B cell (primary cell): ENCODE measurements at regions not wholly inside any gene's neighbourhood (a gene's known extent, or its start where the extent isn't known, plus 50 kb on each side); places are given as distances from the start of the nearest gene placed in this dataset.

Experiments used
- ATAC-seq: fragments of 200-7000 bp; cut with Tn5 transposase; one replicate; pipeline ENCODE4 v1.10.0; 2021; ENCODE audit warnings: low read depth, mild to moderate bottlenecking, moderate number of reproducible peaks, moderate library complexity
- CTCF ChIA-PET: fragments of 350-600 bp; sonication (Branson Sonifier 250); formaldehyde crosslinking; loops from one replicate; lab custom pipeline; 2021; ENCODE audit warnings: antibody characterized with exemption, inconsistent platforms; lab: Charles Lee
- POLR2A ChIA-PET: fragments of 350-600 bp; sonication (Branson Sonifier 250); formaldehyde crosslinking; loops from one replicate; lab custom pipeline; 2021; ENCODE audit warnings: antibody characterized with exemption; lab: Charles Lee
- DNase-seq: peaks from one replicate; pipeline ENCODE4 v3.0.0; 2013
- H2AFZ ChIP-seq: 2 replicates; pipeline ENCODE4 v1.6.1; 2012; ENCODE audit warnings: mild to moderate bottlenecking, low read depth, low read length; ENCODE audit not compliant: insufficient read depth, poor library complexity, severe bottlenecking
- H3K27ac ChIP-seq, 2 donors: 1 replicate in 1 of 2; 2 replicates in 1 of 2; pipeline ENCODE4 v1.5.1; 2012 to 2013; ENCODE audit warnings: low read length in 2 of 2, mild to moderate bottlenecking in 2 of 2, moderate library complexity in 1 of 2
- H3K27me3 ChIP-seq, 4 experiments: fragments of 200-600 bp in 1 of 4; sonication (generic) in 1 of 4; replicated peaks in 1 of 4; 1 replicate in 2 of 4; 2 replicates in 2 of 4; pipeline versions ENCODE4 v1.6.1 to v1.7.0; 2013 to 2016; ENCODE audit warnings: low read length in 3 of 4, mild to moderate bottlenecking in 2 of 4, mixed read lengths in 1 of 4, moderate library complexity in 1 of 4; ENCODE audit not compliant: insufficient read depth in 4 of 4, control insufficient read depth in 3 of 4; ENCODE audit errors: control extremely low read depth in 1 of 4
- H3K36me3 ChIP-seq, 2 experiments: replicated peaks in 1 of 2; 1 replicate in 1 of 2; 2 replicates in 1 of 2; pipeline versions ENCODE4 v1.6.1 to v1.7.1; 2013; ENCODE audit warnings: low read length in 1 of 2; ENCODE audit not compliant: insufficient read depth in 2 of 2, control insufficient read depth in 1 of 2; ENCODE audit errors: control extremely low read depth in 1 of 2, extremely low read depth in 1 of 2
- H3K4me1 ChIP-seq, 2 donors: fragments of 200-600 bp in 1 of 2; sonication (generic) in 1 of 2; 1 replicate in 1 of 2; 2 replicates in 1 of 2; pipeline versions ENCODE4 v1.5.1 to v1.6.1; 2013 to 2017; ENCODE audit warnings: low read length in 2 of 2; ENCODE audit not compliant: control insufficient read depth in 2 of 2, insufficient read depth in 2 of 2
- H3K4me2 ChIP-seq: replicated peaks from 2 replicates; pipeline ENCODE3; 2012; ENCODE audit warnings: mild to moderate bottlenecking, low read depth, low read length; ENCODE audit not compliant: poor library complexity, severe bottlenecking
- H3K4me3 ChIP-seq, 5 experiments: fragments of 200-600 bp in 1 of 5; sonication (generic) in 1 of 5; 1 replicate in 3 of 5; 2 replicates in 2 of 5; pipeline versions ENCODE4 v1.5.1 to v1.7.0; 2011 to 2016; ENCODE audit warnings: low read length in 4 of 5, mild to moderate bottlenecking in 4 of 5, low read depth in 2 of 5, control low read depth in 1 of 5, moderate library complexity in 1 of 5; ENCODE audit not compliant: insufficient read depth in 1 of 5; ENCODE audit errors: control extremely low read depth in 1 of 5, extremely low read depth in 1 of 5
- H3K79me2 ChIP-seq: fragments of 200-600 bp; sonication (generic); one replicate; pipeline ENCODE4 v1.6.0; 2016; ENCODE audit warnings: low read length; ENCODE audit not compliant: control insufficient read depth, insufficient read depth
- H3K9ac ChIP-seq: fragments of 200-600 bp; sonication (generic); 2 replicates; pipeline ENCODE4 v1.6.1; 2017; ENCODE audit warnings: mild to moderate bottlenecking, low read length, moderate library complexity
- H3K9me3 ChIP-seq, 3 donors: one replicate each; pipeline versions ENCODE4 v1.6.1 to v1.7.1; 2013; ENCODE audit warnings: low read length in 2 of 3; ENCODE audit not compliant: control insufficient read depth in 2 of 3, insufficient read depth in 1 of 3; ENCODE audit errors: control extremely low read depth in 1 of 3
- H4K20me1 ChIP-seq: 2 replicates; pipeline ENCODE4 v1.6.0; 2012; ENCODE audit warnings: mild to moderate bottlenecking, low read length; ENCODE audit not compliant: insufficient read depth, control insufficient read depth, poor library complexity, severe bottlenecking
- H3K27ac Mint-ChIP-seq: one replicate; pipeline ENCODE4 v1.8.0; 2021; ENCODE audit warnings: mixed read lengths
- H3K27me3 Mint-ChIP-seq: one replicate; pipeline ENCODE4 v1.8.0; 2021; ENCODE audit warnings: mixed read lengths
- H3K4me1 Mint-ChIP-seq: one replicate; pipeline ENCODE4 v1.8.0; 2021; ENCODE audit warnings: mixed read lengths
- H3K4me3 Mint-ChIP-seq: one replicate; pipeline ENCODE4 v1.8.0; 2021; ENCODE audit warnings: mixed read lengths
- H3K9me3 Mint-ChIP-seq: one replicate; pipeline ENCODE4 v1.8.0; 2022; ENCODE audit warnings: mixed read lengths; ENCODE audit not compliant: insufficient read depth
- CTCF ChIP-seq: fragments of 200-600 bp; IDR thresholded peaks from one replicate; pipeline ENCODE4 v1.8.0; 2022; ENCODE audit warnings: antibody characterized with exemption, mild to moderate bottlenecking
- EZH2 ChIP-seq: IDR thresholded peaks from 2 replicates; pipeline ENCODE4 v1.6.1; 2012; ENCODE audit warnings: borderline replicate concordance, low read depth, mild to moderate bottlenecking, moderate library complexity, low read length; ENCODE audit not compliant: insufficient read depth, poor library complexity, severe bottlenecking
- WGBS: methylation state at CpG from one replicate; pipeline ENCODE4 v1.1.5; 2013; ENCODE audit warnings: missing lambda C conversion rate; ENCODE audit not compliant: insufficient coverage; 5-methylcytosine and 5-hydroxymethylcytosine counted together
- intact Hi-C: fragments of 100-400 bp; cut with micrococcal nuclease; formaldehyde crosslinking; loops from one replicate; pipeline ENCODE4 v1.10.0; 2022

DNA sequence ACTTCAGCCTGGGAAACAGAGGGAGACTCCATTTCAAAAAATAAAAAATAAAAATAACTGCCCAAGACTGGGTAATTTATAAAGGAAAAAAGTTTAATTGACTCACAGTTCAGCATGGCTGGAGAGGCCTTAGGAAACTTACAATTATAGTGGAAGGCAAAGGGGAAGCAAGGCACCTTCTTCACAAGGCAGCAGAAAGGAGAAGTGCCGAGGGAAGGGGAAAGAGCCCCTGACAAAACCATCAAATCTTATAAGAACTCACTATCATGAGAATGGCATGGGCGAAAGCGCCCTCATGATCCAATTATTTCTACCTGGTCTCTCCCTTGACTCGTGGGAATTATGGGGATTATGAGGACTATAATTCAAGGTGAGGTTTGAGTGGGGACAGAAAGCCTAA, 95.5 kb upstream of the LGSN start:
- no peak overlapping the region for H2AFZ ChIP-seq
- H4K20me1 ChIP-seq = no peaks in the 10 kb centered on the region
- CTCF ChIA-PET = no interaction called here
- no peak overlapping the region for H3K27ac ChIP-seq
- no peak overlapping the region for H3K4me2 ChIP-seq
- Mint-ChIP-seq H3K4me1 (peaks cover 5% of the 10 kb centered on the region), H3K9me3 (no peaks in the 10 kb centered on the region), H3K27ac (no peak overlapping the region), H3K4me3 (no peak overlapping the region), H3K27me3 (no peaks in the 10 kb centered on the region)
- DNase-seq = no peak
- H3K9ac ChIP-seq = no peak overlapping the region
- no peak overlapping the region for H3K4me3 ChIP-seq
- no peaks in the 10 kb centered on the region for H3K27me3 ChIP-seq
- WGBS = no CpG with 5 or more reads among the region's 4 CpGs
- intact Hi-C loops = no loop called here
- H3K4me1 ChIP-seq = no peaks in the 10 kb centered on the region
- H3K79me2 ChIP-seq = no peaks in the 10 kb centered on the region
- H3K9me3 ChIP-seq = peaks cover 0 to 4% (median 0%) of the 10 kb centered on the region in 3 donors
- ATAC-seq = no peak
- H3K36me3 ChIP-seq = no peaks in the 10 kb centered on the region
- POLR2A ChIA-PET = no interaction called here
- TF ChIP-seq CTCF (no peak), EZH2 (no peak)

DNA sequence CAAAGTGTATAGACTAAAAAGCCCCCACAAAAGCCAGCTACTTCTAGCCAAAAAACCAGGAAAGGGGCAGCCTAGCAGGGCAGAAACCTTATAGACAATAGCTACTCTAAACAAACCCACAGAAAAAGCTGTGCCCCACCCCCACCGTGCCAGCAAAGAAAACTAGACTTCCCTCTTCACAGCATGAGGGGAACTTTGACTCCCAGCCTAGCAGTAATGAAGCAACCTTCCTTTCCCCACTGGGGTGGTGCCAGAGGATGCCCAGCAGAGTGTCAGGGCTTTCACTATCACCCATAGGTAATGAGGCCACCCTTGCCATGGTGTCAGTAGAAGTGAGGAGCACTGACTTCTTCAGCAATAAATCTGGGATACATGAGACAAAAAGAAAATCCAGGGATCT, 99.0 kb upstream of the LGSN start:
- Mint-ChIP-seq H3K4me1 (peaks cover 5% of the 10 kb centered on the region), H3K4me3 (no peak overlapping the region), H3K9me3 (peaks cover 2% of the 10 kb centered on the region), H3K27ac (no peak overlapping the region), H3K27me3 (no peaks in the 10 kb centered on the region)
- ATAC-seq = no peak
- Histone ChIP-seq H3K27ac (no peak overlapping the region), H3K9me3 (peaks cover 0 to 15% (median 0%) of the 10 kb centered on the region in 3 donors), H3K4me2 (no peak overlapping the region), H3K9ac (no peak overlapping the region), H3K27me3 (no peaks in the 10 kb centered on the region), H2AFZ (no peak overlapping the region), H3K4me3 (no peak overlapping the region), H3K79me2 (no peaks in the 10 kb centered on the region), H3K36me3 (no peaks in the 10 kb centered on the region), H4K20me1 (no peaks in the 10 kb centered on the region), H3K4me1 (no peaks in the 10 kb centered on the region)
- no peak for TF ChIP-seq EZH2
- TF ChIP-seq CTCF = no peak
- POLR2A ChIA-PET = no interaction called here
- CTCF ChIA-PET = no interaction called here
- no peak for DNase-seq
- WGBS = 0% methylated on average over 1 of the region's 1 CpG
- intact Hi-C loops = no loop called here
